ENCODE measurements at regions not wholly inside any gene's neighbourhood (a gene's known extent, or its start where the extent isn't known, plus 50 kb on each side); places are given as distances from the start of the nearest gene placed in this dataset.

DNA sequence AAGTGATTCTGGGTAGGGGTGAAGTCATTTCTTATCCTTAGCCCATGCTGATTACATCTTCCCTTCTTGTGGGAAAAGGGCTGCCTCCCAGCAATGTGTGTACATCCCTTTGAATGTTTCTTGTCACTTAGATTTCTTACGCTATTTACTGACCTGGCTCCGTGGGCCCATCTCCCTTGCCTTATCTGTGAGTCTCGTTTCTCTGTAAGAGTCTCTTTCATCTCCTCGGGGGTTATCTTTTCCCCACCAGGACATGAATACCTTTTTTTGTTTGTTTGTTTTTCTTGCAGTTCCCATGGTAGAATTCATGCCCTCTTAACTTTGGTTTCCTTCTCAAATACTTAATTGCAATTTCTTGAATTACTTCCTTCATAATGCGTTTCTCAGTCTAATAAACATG lies 107.7 kb downstream of the BAMBI start:
- no peak for DNase-seq

- no peak for DNase-seq
Observed at GRCh38 chr10:28788252-28788651, 110.9 kb downstream of the BAMBI start.

- DNase-seq: no peak
Observed at GRCh38 chr10:28788762-28789161, 111.4 kb downstream of the BAMBI start.

GRCh38 chr10:28790146-28790545 lies 112.8 kb downstream of the BAMBI start:
- DNase-seq: no peak

DNA sequence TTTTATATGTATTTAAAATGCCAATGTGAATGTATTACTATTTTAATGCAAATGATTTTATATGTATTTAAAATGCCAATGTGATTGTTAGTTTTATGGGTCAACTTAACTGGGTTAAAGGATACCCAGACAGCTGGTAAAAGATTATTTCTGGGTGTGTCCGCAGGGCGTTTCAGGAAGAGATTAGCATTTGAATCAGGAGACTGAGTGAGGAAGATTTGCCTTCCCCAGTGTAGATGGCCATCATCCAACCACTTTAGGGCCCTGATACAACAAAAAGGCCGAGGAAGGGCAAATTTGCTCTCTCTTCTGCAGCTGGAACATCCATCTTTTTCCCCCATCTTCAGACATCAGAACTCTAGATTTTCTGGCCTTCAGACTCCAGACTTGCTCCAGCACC lies 116.2 kb downstream of the BAMBI start:
- DNase-seq: no peak

- no peak for DNase-seq
Observed at GRCh38 chr10:28794986-28795385, 117.7 kb downstream of the BAMBI start.

GRCh38 chr10:28796606-28797512 lies 119.5 kb downstream of the BAMBI start:
- DNase-seq: no peak

GRCh38 chr10:28797904-28798371 lies 120.6 kb downstream of the BAMBI start:
- no peak for DNase-seq

GRCh38 chr10:28798428-28798955 lies 121.2 kb downstream of the BAMBI start:
- DNase-seq: no peak

DNA sequence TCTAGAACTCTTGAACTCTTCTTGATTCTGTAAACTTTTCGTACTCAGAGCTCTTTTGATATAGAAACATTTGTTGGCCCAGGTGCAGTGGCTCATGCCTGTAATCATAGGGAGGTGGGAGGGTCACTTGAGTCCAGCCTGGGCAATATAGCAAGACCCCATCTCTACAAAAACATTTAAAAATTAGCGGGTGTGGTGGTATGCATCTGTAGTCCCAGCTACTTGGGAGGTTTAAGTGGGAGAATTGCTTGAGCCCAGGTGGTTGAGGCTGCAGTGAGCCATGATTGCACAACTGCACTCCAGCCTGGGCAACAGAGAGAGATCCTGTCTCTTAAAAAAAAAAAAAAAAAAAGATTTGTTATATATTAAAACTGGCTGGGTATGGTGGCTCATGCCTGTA lies 121.6 kb downstream of the BAMBI start:
- DNase-seq: no peak

GRCh38 chr10:28800144-28800543 lies 122.8 kb downstream of the BAMBI start:
- DNase-seq: no peak

- DNase-seq: no peak
Observed at GRCh38 chr10:28801247-28801646, 123.9 kb downstream of the BAMBI start.

DNA sequence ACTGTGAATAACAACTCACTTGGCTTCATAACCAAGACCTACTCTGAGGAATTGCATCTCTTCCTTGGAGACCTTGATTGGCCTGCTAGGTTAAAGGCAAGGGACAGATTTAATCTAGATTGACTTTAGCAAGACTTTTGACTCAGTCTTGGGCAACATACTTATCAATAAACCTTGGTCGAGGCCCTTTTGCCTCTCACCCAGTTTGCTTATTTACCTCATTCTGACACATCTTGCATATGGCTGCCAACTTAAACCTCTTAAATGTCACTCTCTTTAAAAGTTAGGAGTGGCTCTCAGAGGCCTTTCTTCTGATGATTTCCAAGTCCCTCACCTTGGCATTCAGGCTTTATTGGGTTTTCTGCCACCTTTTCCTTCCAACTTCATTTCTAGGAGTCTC lies 124.5 kb downstream of the BAMBI start:
- DNase-seq: no peak

DNA sequence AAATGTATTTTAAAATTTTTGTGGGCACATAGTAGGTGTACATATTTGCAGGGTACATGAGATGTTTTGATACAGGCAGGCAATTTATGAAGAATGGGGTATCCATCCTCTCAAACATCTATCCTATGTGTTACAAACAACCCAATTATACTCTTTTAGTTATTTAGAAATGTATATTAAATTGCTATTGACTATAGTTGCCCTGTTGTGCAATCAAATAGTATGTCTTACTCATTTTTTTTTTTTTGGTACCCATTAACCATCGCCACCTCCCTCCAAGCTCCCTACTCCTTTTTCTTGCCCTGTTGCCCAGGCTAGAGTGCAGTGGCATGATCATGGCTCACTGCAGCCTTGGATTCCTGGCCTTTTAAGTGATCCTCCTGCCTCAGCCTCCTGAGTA lies 128.1 kb downstream of the BAMBI start:
- DNase-seq: no peak

DNA sequence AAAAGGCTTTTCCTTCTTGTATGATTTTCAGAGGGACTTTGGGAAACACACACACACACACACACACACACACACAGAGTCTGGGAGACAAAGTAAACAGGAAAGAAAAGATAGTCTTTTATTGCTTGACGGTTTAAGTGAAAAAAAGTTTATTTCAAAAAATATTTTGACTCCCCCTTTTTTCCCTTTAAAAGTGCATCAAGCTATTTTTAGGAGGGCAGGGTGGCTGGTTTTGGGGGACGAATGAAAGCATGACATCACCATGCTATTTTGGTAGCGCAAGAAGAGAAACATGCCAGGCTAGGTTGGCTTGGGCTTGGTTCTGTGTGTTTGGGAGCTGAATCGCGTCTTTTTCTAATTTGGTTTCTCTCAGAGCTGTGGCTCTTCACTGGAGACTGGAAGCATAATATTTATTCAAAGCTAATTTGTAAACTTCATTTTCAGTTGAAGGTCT lies 129.2 kb downstream of the BAMBI start:
- DNase-seq: no peak

GRCh38 chr10:28806951-28807759 lies 129.8 kb downstream of the BAMBI start:
- DNase-seq: no peak

DNA sequence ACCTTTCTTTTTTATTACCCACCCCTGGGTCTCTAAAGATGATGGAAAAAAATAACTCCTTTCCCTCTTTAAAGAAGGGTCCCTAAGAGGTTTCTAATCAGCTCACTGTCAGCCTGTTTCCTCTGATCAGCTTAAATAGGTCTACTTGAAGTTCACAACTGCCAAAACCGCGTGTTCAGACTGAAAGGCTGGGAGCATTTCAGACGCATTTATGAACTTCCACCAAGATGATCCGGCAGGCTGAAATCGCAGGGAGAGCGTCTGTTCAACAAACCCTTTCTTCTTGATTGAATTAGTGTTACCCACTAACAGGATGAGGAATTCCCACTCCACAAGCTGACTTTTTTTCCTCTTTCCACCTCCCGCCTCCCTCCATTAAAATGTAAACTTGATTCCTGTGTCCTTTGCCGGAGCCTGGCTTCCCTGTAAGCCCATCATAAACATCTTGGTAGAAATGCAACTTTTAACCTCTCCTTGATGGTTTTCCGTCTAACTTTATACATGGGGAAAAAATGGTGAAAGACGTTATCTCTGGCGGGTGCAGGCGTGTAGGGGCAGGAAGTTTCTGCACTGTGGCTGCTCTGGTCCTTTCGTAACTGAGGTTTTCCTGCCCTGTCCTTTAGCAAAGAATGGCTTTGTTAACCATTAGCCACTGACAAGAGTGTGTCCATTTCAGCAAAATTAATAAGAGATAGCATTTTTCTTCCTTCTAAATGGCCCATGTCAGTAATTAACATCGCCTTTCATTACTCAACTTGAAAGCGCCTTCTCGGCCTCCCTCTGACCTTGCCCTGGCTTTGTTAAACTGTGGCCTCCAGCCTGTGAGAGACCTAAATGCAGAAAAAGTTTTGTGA lies 130.7 kb downstream of the BAMBI start:
- DNase-seq: no peak

- DNase-seq: no peak
Observed at GRCh38 chr10:28808693-28809092, 131.4 kb downstream of the BAMBI start.

- DNase-seq: no peak
Observed at GRCh38 chr10:28810057-28810870, 132.9 kb downstream of the BAMBI start.

DNA sequence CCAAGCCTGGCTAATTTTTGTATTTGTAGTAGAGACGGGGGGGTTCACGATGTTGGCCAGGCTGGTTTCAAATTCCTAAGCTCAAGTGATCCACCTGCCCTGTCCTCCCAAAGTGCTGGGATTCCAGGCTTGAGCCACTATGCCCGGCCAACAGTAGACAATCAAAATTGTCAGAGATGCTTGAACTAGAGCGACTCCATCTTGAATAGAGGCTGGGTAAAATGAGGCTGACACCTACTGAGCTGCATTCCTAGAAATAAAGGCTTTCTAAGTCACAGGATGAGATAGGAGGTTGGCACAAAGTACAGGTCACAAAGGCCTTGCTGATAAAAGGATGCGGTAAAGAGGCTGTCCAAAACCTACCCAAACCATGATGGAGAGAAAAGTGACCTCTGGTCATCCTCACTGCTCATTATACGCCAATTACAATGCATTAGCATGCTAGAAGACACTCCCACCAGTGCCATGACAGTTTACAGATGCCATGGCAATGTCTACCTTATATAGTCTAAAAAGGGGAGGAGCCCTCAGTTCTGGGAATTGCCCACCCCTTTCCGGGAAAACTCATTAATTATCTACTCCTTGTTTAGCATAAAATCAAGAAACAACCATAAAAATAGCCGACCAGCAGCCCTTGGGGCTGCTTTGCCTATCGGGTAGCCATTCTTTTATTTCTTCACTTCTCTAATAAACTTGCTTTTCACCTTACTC lies 134.5 kb downstream of the BAMBI start:
- DNase-seq: no peak

All from KG1 (cell line).